GM12878 (cell line): ENCODE measurements at regions not wholly inside any gene's neighbourhood (a gene's known extent, or its start where the extent isn't known, plus 50 kb on each side); places are given as distances from the start of the nearest gene placed in this dataset.

ENCODE experiments used
- ATAC-seq: fragments of 200-7000 bp; cut with Tn5 transposase; 3 replicates; pipeline ENCODE4 v1.9.1; 2020; ENCODE audit warnings: mild to moderate bottlenecking, moderate library complexity
- BruUV-seq: library from RNA; stranded (reverse); fragments of 400-500 nt; replicated peaks from 2 replicates; lab custom pipeline; 2021; lab: Mats Ljungman, UMichigan
- CTCF ChIA-PET: fragments of 300-600 bp; sonication (Branson Sonifier 250); formaldehyde crosslinking; extraction: SDS; loops from one replicate; lab custom pipeline; 2021; ENCODE audit warnings: inconsistent platforms; lab: Yijun Ruan, JAX
- POLR2A ChIA-PET: fragments of 350-600 bp; formaldehyde crosslinking; extraction: SDS; loops from one replicate; lab custom pipeline; 2021; ENCODE audit warnings: inconsistent platforms; lab: Charles Lee
- RAD21 ChIA-PET: fragments of 300-600 bp; sonication (Branson Sonifier 250); formaldehyde crosslinking; loops from one replicate; lab custom pipeline; 2023; ENCODE audit warnings: antibody characterized with exemption; ENCODE audit not compliant: unreplicated experiment; lab: Charles Lee
- SMC1A ChIA-PET: fragments of 300-600 bp; sonication (Branson Sonifier 250); formaldehyde crosslinking; loops from one replicate; lab custom pipeline; 2023; ENCODE audit not compliant: unreplicated experiment, uncharacterized antibody; lab: Charles Lee
- DNase-seq: peaks from one replicate; pipeline ENCODE4 v3.0.0-alpha.2; 2011; ENCODE audit warnings: low read depth, low spot score
- FAIRE-seq: peaks from 3 replicates; lab custom pipeline; 2011; peaks lifted over from hg19 to GRCh38; lab: Jason Lieb, UNC
- H2AFZ ChIP-seq: 2 replicates; pipeline ENCODE4 v1.6.0; 2011; ENCODE audit warnings: low read depth, low read length, control low read depth; ENCODE audit not compliant: control insufficient read depth
- H3K27ac ChIP-seq: 2 replicates; pipeline ENCODE4 v1.5.1; 2011; ENCODE audit warnings: control low read depth; ENCODE audit not compliant: control insufficient read depth, insufficient read depth
- H3K27me3 ChIP-seq, 2 experiments: replicated peaks in 1 of 2; 2 replicates each; pipeline versions ENCODE4 v1.6.0 to v1.6.1; 2011; ENCODE audit warnings: low read length in 1 of 2; ENCODE audit not compliant: control insufficient read depth in 2 of 2, insufficient read depth in 2 of 2
- H3K36me3 ChIP-seq, 2 experiments: 2 replicates each; pipeline ENCODE4 v1.5.1; 2011; ENCODE audit warnings: low read length in 1 of 2; ENCODE audit not compliant: control insufficient read depth in 2 of 2, insufficient read depth in 2 of 2
- H3K4me1 ChIP-seq: 2 replicates; pipeline ENCODE4 v1.6.1; 2011; ENCODE audit warnings: mild to moderate bottlenecking, low read length, moderate library complexity, mixed read lengths; ENCODE audit not compliant: control insufficient read depth, insufficient read depth
- H3K4me2 ChIP-seq: 2 replicates; pipeline ENCODE4 v1.6.0; 2011; ENCODE audit warnings: control low read depth; ENCODE audit not compliant: control insufficient read depth, insufficient read depth
- H3K4me3 ChIP-seq: fragments of 200-600 bp; sonication (generic); 2 replicates; pipeline ENCODE4 v1.5.1; 2016
- H3K79me2 ChIP-seq: 2 replicates; pipeline ENCODE4 v1.6.0; 2011; ENCODE audit warnings: low read length; ENCODE audit not compliant: control insufficient read depth, insufficient read depth
- H3K9ac ChIP-seq: 2 replicates; pipeline ENCODE4 v1.8.0; 2011; ENCODE audit warnings: low read length, control low read depth, mixed read lengths; ENCODE audit not compliant: control insufficient read depth, insufficient read depth
- H3K9me3 ChIP-seq: replicated peaks from 3 replicates; pipeline ENCODE4 v1.5.1; 2011; ENCODE audit warnings: mild to moderate bottlenecking, low read length; ENCODE audit not compliant: control insufficient read depth, insufficient read depth
- H4K20me1 ChIP-seq: 2 replicates; pipeline ENCODE4 v1.6.0; 2011; ENCODE audit not compliant: control insufficient read depth, insufficient read depth
- ASH2L ChIP-seq: fragments of 300-600, 200-600 bp; sonication (generic); IDR thresholded peaks from 2 replicates; pipeline ENCODE4 v1.6.1; 2017; ENCODE audit warnings: low read depth, mild to moderate bottlenecking, borderline replicate concordance
- ATF7 ChIP-seq: fragments of 450-650 bp; IDR thresholded peaks from 2 replicates; pipeline ENCODE4 v1.6.1; 2016; ENCODE audit warnings: low read depth, mild to moderate bottlenecking
- CUX1 ChIP-seq: IDR thresholded peaks from 2 replicates; pipeline ENCODE4 v1.6.1; 2012; ENCODE audit warnings: improper control_type of control experiment, low read depth, low read length; ENCODE audit not compliant: insufficient replicate concordance
- HSF1 ChIP-seq: fragments of 150-350 bp; IDR thresholded peaks from 2 replicates; pipeline ENCODE4 v1.6.1; 2014; ENCODE audit warnings: mild to moderate bottlenecking, low read depth, low read length
- NBN ChIP-seq: fragments of 450-650 bp; IDR thresholded peaks from 2 replicates; pipeline ENCODE4 v1.6.1; 2016
- POU2F2 ChIP-seq: IDR thresholded peaks from 3 replicates; pipeline ENCODE4 v1.6.1; 2011; ENCODE audit warnings: low read depth, mild to moderate bottlenecking, low read length, borderline replicate concordance
- in situ Hi-C: fragments of 300-500 bp; cut with MboI; formaldehyde crosslinking; loops from 9 replicates; pipeline ENCODE4 v1.14.3; 2018; ENCODE audit warnings: mixed read lengths
- intact Hi-C: fragments of 100-400 bp; cut with micrococcal nuclease; formaldehyde crosslinking; loops from one replicate; pipeline ENCODE4 v1.14.2; 2022; ENCODE audit not compliant: unreplicated experiment

GRCh38 chr3:191555037-191555436, 94.1 kb downstream of the PYDC2 start:
- H3K4me3 ChIP-seq: no peak overlapping the region
- POLR2A ChIA-PET: no interaction called here
- no peak overlapping the region for H3K4me2 ChIP-seq
- in situ Hi-C loops: no loop called here
- no peaks in the 10 kb centered on the region for H4K20me1 ChIP-seq
- H3K36me3 ChIP-seq: no peaks in the 10 kb centered on the region
- no peaks in the 10 kb centered on the region for H3K27me3 ChIP-seq
- ATAC-seq (no peak), FAIRE-seq (no peak), DNase-seq (no peak)
- RAD21 ChIA-PET: no interaction called here
- no peaks in the 10 kb centered on the region for H3K4me1 ChIP-seq
- H3K27ac ChIP-seq: no peak overlapping the region
- H3K9me3 ChIP-seq: no peaks in the 10 kb centered on the region
- SMC1A ChIA-PET: interaction anchor here (1.0 kb wide), 1 partner anchor 41 kb away, joined by 3 read pairs; no protein-coding TSS in a partner anchor
- H3K9ac ChIP-seq: no peak overlapping the region
- H3K79me2 ChIP-seq: no peaks in the 10 kb centered on the region
- intact Hi-C loops: no loop called here
- no TSS peak for BruUV-seq
- TF ChIP-seq ATF7 (peak; percentile 28; the same call in 1 of the 2 replicates), ASH2L (no peak), CUX1 (no peak), HSF1 (no peak), NBN (no peak), POU2F2 (no peak)
- CTCF ChIA-PET: interaction anchor here (1.0 kb wide), 1 partner anchor 21 kb away, joined by 3 read pairs; no protein-coding TSS in a partner anchor
- no peak overlapping the region for H2AFZ ChIP-seq
